GM23248 (cell line): ENCODE measurements at regions not wholly inside any gene's neighbourhood (a gene's known extent, or its start where the extent isn't known, plus 50 kb on each side); places are given as distances from the start of the nearest gene placed in this dataset.

ENCODE experiments used
- EZH2 ChIP-seq: fragments of 200-600 bp; sonication (generic); IDR thresholded peaks from 2 replicates; pipeline ENCODE4 v1.6.1; 2018; ENCODE audit warnings: antibody characterized with exemption, mild to moderate bottlenecking; ENCODE audit not compliant: insufficient read depth, poor library complexity, severe bottlenecking
- EZH2phosphoT487 ChIP-seq: fragments of 200-600 bp; sonication (generic); IDR thresholded peaks from 2 replicates; pipeline ENCODE4 v1.6.1; 2018; ENCODE audit warnings: antibody characterized with exemption, moderate library complexity, mild to moderate bottlenecking, low read depth; ENCODE audit not compliant: insufficient read depth

DNA sequence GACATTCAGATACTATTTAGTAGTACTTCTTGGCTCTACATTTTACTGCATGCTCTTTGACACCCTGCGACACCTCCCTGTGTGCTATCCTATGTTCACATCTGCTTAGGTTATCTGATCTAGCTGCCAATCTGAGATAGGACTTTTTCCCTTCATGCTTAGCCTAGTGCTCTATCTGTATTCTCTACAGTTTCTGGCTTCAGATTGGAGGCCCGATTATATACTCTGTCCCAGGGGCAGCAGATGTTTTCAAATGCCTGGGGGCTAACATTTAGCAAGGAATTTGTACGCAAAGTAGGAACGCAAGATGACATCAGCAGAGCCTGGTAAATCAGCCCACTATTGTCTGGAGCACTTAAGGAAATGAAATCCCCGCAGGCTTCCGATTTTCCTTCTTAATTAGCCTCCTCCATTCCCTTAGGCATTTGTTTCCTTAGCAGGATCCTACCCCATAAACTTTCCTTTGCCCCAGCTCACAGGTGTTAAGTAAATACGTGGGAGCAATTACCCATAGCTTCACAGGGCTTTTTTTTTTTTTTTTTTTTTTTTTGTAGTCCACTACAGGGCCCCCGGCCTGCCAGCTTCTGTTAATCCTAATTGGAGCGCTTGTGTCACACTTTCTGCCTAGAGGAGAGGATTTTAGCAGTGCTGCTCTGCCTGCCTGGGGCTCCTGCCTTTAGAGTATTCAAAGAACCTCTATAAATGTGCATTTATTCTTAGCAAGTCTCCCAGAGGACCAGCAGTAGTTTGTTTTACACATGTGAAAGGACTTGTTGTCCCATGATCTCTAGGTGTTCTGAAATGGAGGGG lies 61.1 kb upstream of the LPAR1 start:
- TF ChIP-seq EZH2, result no peak
- TF ChIP-seq EZH2phosphoT487, result no peak
